Kasumi-1 (cell line): ENCODE measurements at regions not wholly inside any gene's neighbourhood (a gene's known extent, or its start where the extent isn't known, plus 50 kb on each side); places are given as distances from the start of the nearest gene placed in this dataset.

Experiments
- DNase-seq, 2 experiments: peaks; one replicate each; lab custom pipeline; 2025; lab: John Stamatoyannopoulos, UW

DNA sequence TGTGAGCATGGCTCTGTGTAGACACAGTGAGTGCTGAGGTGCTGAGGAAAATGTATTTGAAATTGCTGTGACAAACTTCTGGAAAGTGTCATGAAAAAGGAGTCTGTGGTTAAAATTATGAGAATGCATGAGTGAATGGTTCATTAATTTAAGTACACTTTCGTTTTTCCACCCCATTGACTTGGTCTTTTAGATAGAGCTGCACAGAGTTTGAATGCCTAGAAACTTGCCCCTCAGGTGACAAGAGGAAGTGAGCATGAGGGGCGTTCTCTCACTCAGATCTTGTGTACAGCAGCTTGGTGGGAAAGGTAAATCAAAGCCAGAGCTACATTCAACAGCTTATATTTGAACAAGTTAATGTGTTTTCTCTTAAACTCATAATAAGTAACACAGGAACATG is 296.8 kb downstream of the WDR72 start:
- DNase-seq, result no peak

GRCh38 chr15:53461677-53462076 is 297.8 kb downstream of the WDR72 start:
- no peak for DNase-seq

DNA sequence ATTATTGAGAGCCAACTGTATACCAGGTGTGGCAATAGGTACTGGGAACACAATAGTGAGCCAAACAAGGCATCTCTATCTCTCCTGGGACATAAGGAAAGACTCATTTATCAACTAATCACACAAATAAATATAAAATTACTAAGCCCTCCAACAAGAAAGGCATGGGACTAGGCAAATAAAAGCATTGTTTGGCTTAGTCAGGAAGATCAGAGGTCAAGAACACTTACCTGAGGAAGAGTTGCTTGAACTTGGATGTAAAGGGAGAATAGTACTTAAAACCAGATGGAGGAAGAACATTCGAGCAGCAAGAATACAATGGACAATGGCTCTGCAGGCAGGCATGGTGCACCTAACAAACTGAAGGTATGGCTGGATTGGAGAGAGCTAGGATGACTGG is 300.7 kb downstream of the WDR72 start:
- DNase-seq, result no peak

DNA sequence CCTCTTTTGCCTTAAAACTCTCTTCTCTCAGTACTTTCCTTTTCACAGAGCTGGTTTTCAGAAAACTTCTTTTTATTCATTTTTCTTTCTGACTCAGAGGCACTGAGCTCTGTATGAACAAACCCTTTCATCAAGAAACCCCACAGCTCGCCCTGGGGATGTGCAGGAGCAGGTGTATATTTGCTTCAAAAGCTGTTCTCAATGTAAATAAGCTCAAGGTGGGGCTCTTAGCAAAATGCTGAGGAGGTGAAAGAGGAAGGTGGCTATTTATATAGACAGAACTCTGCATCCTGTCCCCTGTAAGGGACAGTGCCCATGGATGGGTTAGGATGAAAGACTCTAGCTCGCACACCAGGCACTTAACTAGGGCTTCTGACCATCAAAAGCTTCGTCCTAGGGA is 302.0 kb downstream of the WDR72 start:
- DNase-seq, result no peak

- DNase-seq, result no peak
These were observed 304.4 kb downstream of the WDR72 start for GRCh38 chr15:53454843-53455721.

GRCh38 chr15:53454535-53454842 is 305.0 kb downstream of the WDR72 start:
- no peak for DNase-seq

GRCh38 chr15:53453253-53454105 is 306.0 kb downstream of the WDR72 start:
- DNase-seq, result no peak

DNA sequence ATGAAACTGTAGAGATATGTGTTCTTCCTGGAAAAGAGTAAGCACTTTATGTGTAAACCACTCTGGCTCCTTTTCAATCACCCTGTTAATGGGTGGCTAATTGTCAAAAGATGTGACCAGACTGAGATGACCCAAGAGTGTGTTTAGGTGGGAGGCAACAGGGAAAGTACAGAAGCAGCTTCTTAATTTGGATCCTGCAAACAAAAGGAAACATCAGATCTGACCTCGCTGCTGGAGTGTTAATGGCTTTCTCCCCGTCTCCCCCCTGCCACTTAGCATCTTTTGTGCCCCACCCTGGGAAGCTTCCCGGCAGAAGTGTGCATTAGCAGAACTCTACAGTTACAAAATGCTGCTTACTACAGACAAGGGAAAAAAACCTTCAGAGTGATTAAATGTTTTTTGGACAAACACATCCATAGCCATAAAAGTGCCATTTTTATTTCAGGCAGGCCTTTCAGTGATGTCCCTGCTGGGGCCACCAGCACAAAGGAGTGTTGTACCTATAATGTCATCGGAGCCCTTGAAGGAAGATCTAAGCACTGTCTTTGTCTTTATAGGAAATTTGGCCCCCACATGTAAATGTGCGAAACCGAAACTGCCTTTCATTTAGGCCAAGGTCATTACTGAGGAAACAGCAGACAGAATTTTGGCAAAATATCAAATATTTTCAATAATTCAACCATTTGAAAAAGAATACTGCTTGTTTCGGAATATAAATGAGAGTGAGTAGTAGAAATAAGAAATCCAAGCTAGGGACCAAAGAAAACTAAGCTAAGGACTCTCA is 311.0 kb downstream of the WDR72 start:
- DNase-seq, result no peak

DNA sequence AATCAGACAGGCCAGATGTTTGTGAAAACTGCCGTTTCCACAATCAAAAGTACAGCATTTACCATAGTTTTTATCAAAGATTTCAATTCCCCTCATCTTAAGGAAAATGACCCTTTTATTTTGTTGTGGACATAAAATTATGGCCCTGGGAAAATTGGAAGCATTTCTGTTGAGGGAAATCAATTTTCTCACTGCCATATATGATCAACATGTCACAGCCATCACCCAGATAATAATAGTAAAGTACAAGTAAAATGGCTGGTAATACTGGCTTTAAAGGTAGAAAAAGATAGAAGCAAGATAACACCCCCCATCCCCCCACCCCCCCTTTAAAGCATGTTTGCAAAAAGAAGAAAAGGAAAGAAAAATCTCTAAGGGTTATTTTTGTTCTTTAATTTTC is 311.7 kb downstream of the WDR72 start:
- no peak for DNase-seq

- DNase-seq, result no peak
These were observed 312.3 kb downstream of the WDR72 start for GRCh38 chr15:53447053-53447574.

DNA sequence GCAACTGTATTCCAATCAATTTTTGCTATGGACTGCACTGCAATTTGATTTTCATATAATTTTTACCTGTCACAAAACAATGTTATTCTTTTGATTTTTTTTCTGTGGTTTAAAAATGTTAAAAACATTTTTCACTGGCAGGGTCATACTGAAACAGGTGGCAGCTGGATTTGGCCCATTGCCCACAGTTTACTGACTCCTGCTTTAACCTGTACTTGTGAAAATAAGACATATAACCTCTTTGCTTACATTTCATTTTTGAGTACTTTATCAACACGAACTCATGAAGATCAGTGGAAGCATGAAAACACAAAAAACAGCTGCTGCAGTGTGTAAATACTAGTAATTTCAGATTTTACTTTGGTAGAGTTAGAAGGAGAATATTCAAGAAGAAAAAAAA is 313.1 kb downstream of the WDR72 start:
- DNase-seq, result no peak

DNA sequence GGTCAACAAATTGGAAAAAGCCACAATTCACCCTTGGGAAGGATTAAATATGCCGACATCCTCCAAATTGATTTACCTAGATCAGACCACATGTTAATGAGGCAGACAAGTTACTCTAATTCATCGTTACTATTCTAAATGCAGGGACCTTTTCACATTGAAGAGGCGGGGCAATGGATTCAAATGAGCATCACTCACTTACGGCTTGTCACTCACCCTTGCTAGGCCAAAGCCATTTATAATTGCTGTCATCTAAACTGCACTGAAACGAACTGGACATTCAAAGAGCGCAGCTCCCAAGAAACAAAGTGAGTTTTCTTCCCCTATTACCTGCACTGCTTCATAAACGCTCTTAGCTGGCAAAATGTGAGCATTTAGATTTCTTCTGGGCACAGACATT is 313.9 kb downstream of the WDR72 start:
- DNase-seq, result no peak

DNA sequence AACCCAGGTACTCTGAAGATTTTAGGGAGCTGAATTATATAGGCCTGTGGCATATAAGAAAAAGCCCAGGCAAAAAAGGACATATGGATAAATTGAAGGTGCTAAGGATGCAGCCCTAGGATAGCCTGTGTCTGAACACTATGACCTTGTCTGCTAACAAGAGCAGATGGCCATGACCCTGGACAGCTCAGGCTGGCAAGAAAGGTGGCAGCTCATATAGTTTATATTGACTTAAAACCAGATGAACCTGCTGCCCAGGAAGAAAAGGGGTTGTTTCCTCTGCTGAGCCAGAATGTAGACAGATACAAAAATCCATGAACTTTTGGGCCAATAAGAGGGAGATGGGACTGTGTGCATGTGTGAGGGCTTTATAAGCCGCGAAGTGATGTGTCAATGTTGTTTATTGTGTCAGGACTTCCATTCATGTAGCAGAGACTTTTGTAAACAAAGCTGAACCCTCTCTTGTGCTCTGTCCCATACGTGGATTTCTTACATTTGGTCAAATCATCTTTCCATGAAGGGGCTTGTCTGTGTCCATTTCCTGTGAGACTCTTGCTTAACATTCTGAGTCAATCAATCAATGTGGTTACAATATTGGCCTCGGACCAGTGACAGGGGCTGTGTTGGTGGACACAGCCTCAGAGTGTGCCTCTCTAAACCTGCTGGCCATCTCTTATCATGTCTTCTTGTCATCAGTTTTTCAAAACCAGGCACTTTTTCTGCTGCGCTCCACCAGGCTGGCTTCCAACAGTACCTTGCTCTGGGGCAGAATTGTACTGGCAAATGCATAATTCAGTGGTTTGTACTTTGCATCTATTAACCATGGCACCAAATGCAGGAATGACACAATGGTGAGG is 321.2 kb downstream of the WDR72 start:
- DNase-seq, result no peak

DNA sequence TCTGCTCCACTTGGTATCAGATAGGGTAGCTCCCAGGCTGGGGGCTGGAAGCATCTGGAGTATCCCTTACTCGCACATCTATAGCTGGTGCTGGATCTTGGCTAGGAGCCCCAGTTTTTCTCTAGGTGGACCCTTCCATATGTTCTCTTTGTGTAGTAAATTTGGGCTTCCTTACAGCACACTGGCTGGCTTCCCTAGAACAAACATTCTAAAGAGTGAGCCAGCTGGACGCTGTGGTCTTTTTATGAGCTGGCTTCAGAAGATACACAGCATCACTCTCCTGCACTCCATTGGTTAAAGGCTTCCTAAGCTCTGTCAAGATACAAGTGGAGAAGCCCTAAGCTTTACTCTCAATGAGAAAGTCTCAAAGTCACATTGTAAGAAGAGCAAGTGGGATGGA is 322.1 kb downstream of the WDR72 start:
- DNase-seq, result no peak

DNA sequence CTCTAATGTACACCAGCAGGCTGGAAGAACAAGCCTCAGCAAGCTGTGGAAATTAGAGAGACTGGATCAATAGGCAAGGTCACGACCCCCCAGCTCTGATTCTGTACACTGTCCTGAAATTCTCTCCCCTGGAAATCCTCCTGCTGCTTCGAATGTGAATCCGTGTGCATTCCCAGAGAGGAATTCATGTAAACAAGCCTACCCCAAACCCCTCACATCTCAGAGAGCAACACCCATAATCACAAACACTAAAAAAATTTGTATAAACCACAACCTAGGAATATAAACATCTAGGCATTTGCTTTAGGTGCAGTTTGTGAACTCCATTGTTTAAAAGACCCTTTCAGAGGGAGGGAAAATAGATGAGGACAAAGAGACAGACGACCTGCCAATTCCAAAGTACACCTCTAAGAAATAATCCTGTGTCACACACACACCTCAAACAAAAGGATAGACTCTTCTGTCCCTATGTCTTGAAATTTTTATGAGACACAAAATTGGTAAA is 325.2 kb downstream of the WDR72 start:
- DNase-seq, result no peak

- DNase-seq, result no peak
These were observed 343.1 kb downstream of the WDR72 start for GRCh38 chr15:53416219-53416940.

DNA sequence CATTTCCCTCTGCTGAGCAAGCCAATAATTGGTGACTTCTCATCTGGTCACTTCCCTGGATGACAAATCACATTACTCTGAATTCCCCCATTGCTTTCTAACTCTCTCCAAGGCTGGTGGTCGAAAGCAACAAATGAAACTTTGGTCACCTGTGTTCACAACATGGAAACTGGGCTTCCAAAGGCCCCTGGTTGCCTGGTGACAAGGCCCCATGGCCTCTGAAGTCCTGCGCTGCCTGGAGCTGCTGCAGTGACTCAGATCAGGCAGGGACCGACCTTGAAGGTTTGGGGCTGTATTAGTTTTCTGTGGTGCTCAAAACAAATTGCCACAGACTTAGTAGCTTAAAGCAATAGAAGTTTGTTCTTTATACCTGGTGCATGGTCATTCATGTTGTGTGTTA is 345.3 kb downstream of the WDR72 start:
- no peak for DNase-seq

DNA sequence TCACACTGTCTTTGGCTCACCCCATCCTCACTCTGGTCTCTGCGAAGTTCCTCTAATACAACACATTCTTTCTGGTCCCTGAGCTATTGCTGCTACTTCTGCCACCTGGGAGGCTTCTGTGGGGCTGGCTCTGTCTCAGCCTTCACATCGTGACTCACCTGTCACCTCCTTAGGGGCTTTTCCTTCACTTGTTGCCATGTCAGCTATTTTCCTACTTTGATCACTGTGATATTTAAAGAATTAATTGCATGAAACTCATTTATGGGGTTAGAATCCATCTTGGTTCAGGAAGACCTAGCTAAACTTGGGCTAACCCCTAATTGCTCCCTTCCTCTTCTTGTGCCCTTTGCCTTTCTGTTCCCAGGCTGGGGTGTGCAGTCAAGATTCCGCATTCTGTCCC is 346.9 kb downstream of the WDR72 start:
- no peak for DNase-seq

- no peak for DNase-seq
These were observed 354.5 kb downstream of the WDR72 start for GRCh38 chr15:53404930-53405493.

DNA sequence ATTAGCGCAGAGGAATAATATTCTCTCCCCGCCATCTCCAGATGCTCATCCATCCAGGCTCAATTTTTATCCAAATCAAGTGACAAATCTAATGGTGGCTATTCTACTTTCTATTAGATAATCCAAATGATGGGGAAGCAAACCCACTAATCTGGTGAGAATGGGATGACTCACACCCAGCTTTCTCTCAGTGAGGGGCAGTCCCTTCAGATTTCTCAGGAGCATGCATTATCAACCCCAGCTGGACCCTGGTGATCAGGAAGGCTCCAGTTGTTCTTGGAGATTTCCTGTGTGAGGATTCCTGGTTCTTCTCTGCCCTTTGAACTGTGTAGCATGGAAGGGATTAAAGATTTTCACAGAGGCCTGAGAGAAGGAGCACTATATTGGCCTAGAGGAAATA is 358.0 kb downstream of the WDR72 start:
- DNase-seq, result no peak
